MM.1S (cell line): ENCODE measurements at regions not wholly inside any gene's neighbourhood (a gene's known extent, or its start where the extent isn't known, plus 50 kb on each side); places are given as distances from the start of the nearest gene placed in this dataset.

Source experiments
- DNase-seq: peaks from one replicate; pipeline ENCODE4 v3.0.0-alpha.2; 2015
- H2AFZ ChIP-seq: fragments of 300-600 bp; sonication (generic); 2 replicates; pipeline ENCODE4 v1.6.0; 2016; ENCODE audit warnings: antibody characterized with exemption, low read length
- H3F3A ChIP-seq: fragments of 300-600 bp; sonication (generic); 2 replicates; pipeline ENCODE4 v1.6.1; 2016; ENCODE audit warnings: mild to moderate bottlenecking, antibody characterized with exemption, low read length, moderate library complexity, mixed read lengths; ENCODE audit not compliant: insufficient read depth
- H3K27ac ChIP-seq: fragments of 300-600 bp; sonication (generic); 2 replicates; pipeline ENCODE4 v1.5.1; 2016; ENCODE audit warnings: mild to moderate bottlenecking, low read length
- H3K27me3 ChIP-seq: fragments of 300-600 bp; sonication (generic); replicated peaks from 2 replicates; pipeline ENCODE4 v1.6.0; 2016; ENCODE audit warnings: low read length; ENCODE audit not compliant: insufficient read depth
- H3K36me3 ChIP-seq: fragments of 300-600 bp; sonication (generic); replicated peaks from 2 replicates; pipeline ENCODE4 v1.6.1; 2016; ENCODE audit warnings: mild to moderate bottlenecking, low read length, mixed read lengths; ENCODE audit not compliant: insufficient read depth
- H3K4me1 ChIP-seq: fragments of 300-600 bp; sonication (generic); 2 replicates; pipeline ENCODE4 v1.6.1; 2016; ENCODE audit warnings: low read length, mixed read lengths
- H3K4me2 ChIP-seq: fragments of 300-600 bp; sonication (generic); 2 replicates; pipeline ENCODE4 v1.6.0; 2016; ENCODE audit warnings: low read depth, low read length
- H3K4me3 ChIP-seq: fragments of 300-600 bp; sonication (generic); 2 replicates; pipeline ENCODE4 v1.5.1; 2016; ENCODE audit warnings: low read length, mixed read lengths
- H3K79me2 ChIP-seq: fragments of 300-600 bp; sonication (generic); 2 replicates; pipeline ENCODE4 v1.6.1; 2016; ENCODE audit warnings: mixed run types, low read length, mixed read lengths
- H3K9ac ChIP-seq: fragments of 300-600 bp; sonication (generic); 2 replicates; pipeline ENCODE4 v1.6.1; 2016; ENCODE audit warnings: low read length, mixed read lengths
- H3K9me2 ChIP-seq: fragments of 300-600 bp; sonication (generic); replicated peaks from 2 replicates; pipeline ENCODE4 v1.6.1; 2016; ENCODE audit warnings: mild to moderate bottlenecking, low read length, mixed read lengths; ENCODE audit not compliant: insufficient read depth
- H3K9me3 ChIP-seq: fragments of 300-600 bp; sonication (generic); replicated peaks from 2 replicates; pipeline ENCODE4 v1.6.1; 2016; ENCODE audit warnings: mild to moderate bottlenecking, low read length, mixed read lengths; ENCODE audit not compliant: insufficient read depth
- H4K20me1 ChIP-seq: fragments of 300-600 bp; sonication (generic); 2 replicates; pipeline ENCODE4 v1.6.1; 2016; ENCODE audit warnings: mild to moderate bottlenecking, low read length, moderate library complexity, mixed read lengths; ENCODE audit not compliant: insufficient read depth
- CTCF ChIP-seq: fragments of 300-600 bp; sonication (generic); IDR thresholded peaks from 2 replicates; pipeline ENCODE4 v1.5.1; 2016; ENCODE audit warnings: antibody characterized with exemption, low read length, mixed read lengths
- EZH2 ChIP-seq: fragments of 300-600 bp; sonication (generic); optimal IDR thresholded peaks from 2 replicates; pipeline ENCODE3; 2017; ENCODE audit warnings: low read depth, mild to moderate bottlenecking, antibody characterized with exemption, low read length, mixed read lengths
- EZH2phosphoT487 ChIP-seq: fragments of 300-600 bp; sonication (generic); IDR thresholded peaks from 2 replicates; pipeline ENCODE4 v1.6.1; 2018; ENCODE audit warnings: antibody characterized with exemption, low read length

GRCh38 chr6:80449726-80450125, 343.3 kb downstream of the BCKDHB start:
- Histone ChIP-seq H3K4me3 (no peak overlapping the region), H3K9ac (no peak overlapping the region), H4K20me1 (no peaks in the 10 kb centered on the region), H3K27ac (no peak overlapping the region), H3F3A (no peaks in the 10 kb centered on the region), H3K9me2 (no peaks in the 10 kb centered on the region), H3K4me1 (no peaks in the 10 kb centered on the region), H3K79me2 (no peaks in the 10 kb centered on the region), H3K27me3 (no peaks in the 10 kb centered on the region), H3K9me3 (no peaks in the 10 kb centered on the region), H2AFZ (no peak overlapping the region), H3K36me3 (no peaks in the 10 kb centered on the region), H3K4me2 (no peak overlapping the region)
- DNase-seq: no peak
- no peak for TF ChIP-seq EZH2phosphoT487
- TF ChIP-seq CTCF: no peak
- no peak for TF ChIP-seq EZH2

- Histone ChIP-seq H2AFZ (no peak overlapping the region), H3K4me1 (no peaks in the 10 kb centered on the region), H3F3A (no peaks in the 10 kb centered on the region), H3K9me2 (no peaks in the 10 kb centered on the region), H3K27ac (no peak overlapping the region), H3K27me3 (no peaks in the 10 kb centered on the region), H3K4me2 (no peak overlapping the region), H3K9me3 (no peaks in the 10 kb centered on the region), H3K9ac (no peak overlapping the region), H3K79me2 (no peaks in the 10 kb centered on the region), H4K20me1 (no peaks in the 10 kb centered on the region), H3K36me3 (no peaks in the 10 kb centered on the region), H3K4me3 (no peak overlapping the region)
- TF ChIP-seq EZH2 (no peak), CTCF (no peak), EZH2phosphoT487 (no peak)
- DNase-seq: no peak
Measured at GRCh38 chr6:80446454-80447045, 340.1 kb downstream of the BCKDHB start.

- Histone ChIP-seq H2AFZ (no peak overlapping the region), H3K4me2 (no peak overlapping the region), H3K4me3 (no peak overlapping the region), H3K27me3 (no peaks in the 10 kb centered on the region), H3K36me3 (no peaks in the 10 kb centered on the region), H3K27ac (no peak overlapping the region), H3K79me2 (no peaks in the 10 kb centered on the region), H3K4me1 (no peaks in the 10 kb centered on the region), H3F3A (peaks cover 4% of the 10 kb centered on the region; the same call in 1 of the 2 replicates), H3K9ac (no peak overlapping the region), H3K9me3 (no peaks in the 10 kb centered on the region), H4K20me1 (no peaks in the 10 kb centered on the region), H3K9me2 (no peaks in the 10 kb centered on the region)
- no peak for DNase-seq
- TF ChIP-seq CTCF: no peak
- TF ChIP-seq EZH2phosphoT487: no peak
- TF ChIP-seq EZH2: no peak
Measured at GRCh38 chr6:80445751-80446150, 339.3 kb downstream of the BCKDHB start.
